Stimulated activated naive B cell treated with anti-CD40 and anti-IgM and Interleukin-4, amounts not matched to agents 10 μg/mL and 1 μg/mL and 100 μg/mL, for 72 hours (primary cell): ENCODE measurements at regions not wholly inside any gene's neighbourhood (a gene's known extent, or its start where the extent isn't known, plus 50 kb on each side); places are given as distances from the start of the nearest gene placed in this dataset.
A peak's percentile ranks its signal among the peaks of the same experiment; 100 is the strongest.

Experiments used
- ATAC-seq, 2 donors: fragments of 150-1000 bp; cut with Tn5 transposase; replicated peaks; 2 replicates each; pipeline ENCODE4 v1.10.0; 2021; ENCODE audit warnings: moderate library complexity in 1 of 2
- DNase-seq: peaks from one replicate; pipeline ENCODE4 v3.0.0; 2021
- H3K27ac Mint-ChIP-seq: one replicate; pipeline ENCODE4 v1.8.0; 2022; ENCODE audit warnings: mild to moderate bottlenecking, mixed read lengths
- H3K27me3 Mint-ChIP-seq, 2 donors: one replicate each; pipeline ENCODE4 v1.8.0; 2022; ENCODE audit warnings: mixed read lengths in 2 of 2
- H3K36me3 Mint-ChIP-seq, 2 donors: one replicate each; pipeline ENCODE4 v1.8.0; 2022; ENCODE audit warnings: mixed read lengths in 2 of 2, mild to moderate bottlenecking in 1 of 2
- H3K4me1 Mint-ChIP-seq, 2 donors: one replicate each; pipeline ENCODE4 v1.8.0; 2022; ENCODE audit warnings: mixed read lengths in 2 of 2, mild to moderate bottlenecking in 1 of 2
- H3K4me3 Mint-ChIP-seq, 2 donors: one replicate each; pipeline ENCODE4 v1.8.0; 2022; ENCODE audit warnings: mild to moderate bottlenecking in 2 of 2, mixed read lengths in 2 of 2, moderate library complexity in 1 of 2
- H3K9me3 Mint-ChIP-seq, 2 donors: one replicate each; pipeline ENCODE4 v1.8.0; 2022; ENCODE audit warnings: mixed read lengths in 2 of 2, mild to moderate bottlenecking in 1 of 2

DNA sequence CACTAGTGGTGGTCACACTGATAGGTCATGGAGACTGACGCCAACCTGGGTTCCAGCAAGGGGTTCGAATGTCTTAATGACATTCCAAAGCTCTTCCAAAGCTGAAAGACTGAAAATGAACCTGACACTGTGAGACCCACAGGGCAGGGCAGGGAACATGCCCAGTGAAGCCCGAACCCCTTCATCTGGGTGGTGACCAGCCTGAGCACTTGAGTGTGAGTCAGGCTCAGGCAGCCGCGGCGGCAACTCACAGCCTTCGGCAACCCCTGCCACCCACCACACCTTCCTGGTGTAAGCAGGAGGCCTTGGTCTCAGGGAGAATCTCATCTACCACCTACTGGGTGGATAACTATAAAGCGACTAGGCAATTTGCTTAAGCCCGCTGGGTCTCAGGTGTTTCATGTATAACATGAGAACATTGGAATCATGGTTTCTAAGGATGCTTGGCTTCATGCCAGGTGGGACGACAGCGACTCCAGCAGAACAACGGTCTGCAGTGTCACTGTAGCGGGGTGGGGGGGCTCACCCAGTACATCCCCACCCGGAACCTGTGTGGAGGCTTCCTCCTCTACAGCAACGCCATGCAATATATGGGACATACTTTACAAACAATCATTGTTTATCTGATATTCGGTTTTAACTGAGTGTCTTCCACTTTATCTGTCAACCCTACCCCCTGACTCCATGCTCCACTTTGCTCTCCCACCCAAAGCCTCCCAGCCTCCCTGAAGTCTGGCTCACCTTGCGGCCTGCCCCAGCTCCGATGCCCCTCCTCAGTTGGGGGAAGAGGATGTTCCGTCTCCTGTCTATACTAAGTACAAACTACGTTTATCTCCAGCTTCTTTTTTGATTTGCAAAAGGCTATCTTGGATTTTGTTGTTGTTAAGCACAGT is 125.0 kb upstream of the MEF2A start:
- Mint-ChIP-seq H3K4me3 (no peak overlapping the region), H3K27ac (no peak overlapping the region), H3K4me1 (peaks cover 47 to 73% of the 10 kb centered on the region in 2 donors)

DNA sequence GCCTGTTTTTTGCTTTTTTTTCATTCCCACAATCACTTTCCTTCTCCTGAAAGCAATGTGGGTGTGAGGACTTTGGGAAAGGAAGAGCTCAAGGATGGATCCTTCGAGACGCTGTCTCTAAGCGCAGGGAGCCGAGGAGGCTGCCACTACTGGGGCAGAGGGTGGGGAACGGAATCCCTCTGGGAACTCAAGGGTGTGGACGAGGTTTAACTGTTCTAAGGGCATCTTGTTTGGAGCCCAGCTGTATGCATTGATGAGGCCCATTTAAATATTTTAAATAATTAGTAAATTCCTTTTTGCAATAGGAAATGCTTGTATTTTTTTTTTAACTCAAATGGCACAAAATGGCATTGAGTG is 124.4 kb upstream of the MEF2A start:
- H3K9me3 Mint-ChIP-seq, result no peaks in the 10 kb centered on the region
- ATAC-seq (no peak), DNase-seq (no peak)
- no peak overlapping the region for H3K27ac Mint-ChIP-seq
- H3K27me3 Mint-ChIP-seq, result no peaks in the 10 kb centered on the region
- H3K4me3 Mint-ChIP-seq, result no peak overlapping the region
- H3K36me3 Mint-ChIP-seq, result no peaks in the 10 kb centered on the region
- H3K4me1 Mint-ChIP-seq, result peaks cover 46 to 68% of the 10 kb centered on the region in 2 donors

More for the DNA sequence above, 125.0 kb upstream of the MEF2A start:
- no peaks in the 10 kb centered on the region for H3K9me3 Mint-ChIP-seq
- ATAC-seq (no peak), DNase-seq (no peak)
- no peaks in the 10 kb centered on the region for H3K36me3 Mint-ChIP-seq
- no peaks in the 10 kb centered on the region for H3K27me3 Mint-ChIP-seq

- Mint-ChIP-seq H3K4me3 (no peak overlapping the region), H3K27ac (no peak overlapping the region), H3K27me3 (no peaks in the 10 kb centered on the region), H3K36me3 (no peaks in the 10 kb centered on the region), H3K4me1 (peaks cover 43 to 64% of the 10 kb centered on the region in 2 donors), H3K9me3 (no peaks in the 10 kb centered on the region)
- ATAC-seq (no peak), DNase-seq (no peak)
Observed at GRCh38 chr15:99441871-99442251, 123.9 kb upstream of the MEF2A start.

DNA sequence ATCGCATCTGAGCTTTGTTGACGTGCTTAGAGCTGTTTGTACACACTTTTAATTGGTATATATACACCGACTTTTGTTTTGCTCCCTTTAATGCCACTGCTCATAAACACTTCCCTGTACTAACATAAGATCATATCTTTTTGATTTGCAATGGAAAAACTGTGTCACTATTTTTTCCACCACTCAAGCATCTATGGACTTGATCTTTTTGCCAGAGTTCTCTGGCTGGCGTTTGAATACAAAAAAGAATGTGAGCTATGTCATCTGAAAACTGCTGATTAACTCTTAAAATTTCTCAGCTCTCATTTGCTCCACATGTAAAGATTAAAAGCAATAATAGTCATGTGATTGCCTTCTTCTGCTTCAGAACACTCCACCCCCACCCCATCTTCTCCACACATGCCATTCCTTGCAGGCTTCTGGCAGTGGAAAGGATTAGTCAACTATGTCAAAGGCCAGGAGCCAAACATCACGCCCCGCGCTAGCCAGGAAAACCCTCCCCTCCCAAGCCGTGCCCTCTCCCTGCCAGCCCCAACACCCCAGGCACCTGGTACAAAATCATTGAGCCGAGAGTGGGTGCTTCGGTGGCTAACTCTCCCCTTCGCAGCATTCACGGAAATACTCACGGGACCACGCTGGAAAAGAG is 123.4 kb upstream of the MEF2A start:
- DNase-seq (no peak), ATAC-seq (peak; percentile 51 to 59)
- H3K4me3 Mint-ChIP-seq, result peak overlapping the region; percentile 51 to 71
- H3K27me3 Mint-ChIP-seq, result no peaks in the 10 kb centered on the region
- H3K9me3 Mint-ChIP-seq, result no peaks in the 10 kb centered on the region
- H3K27ac Mint-ChIP-seq, result peak overlapping the region; percentile 75
- H3K36me3 Mint-ChIP-seq, result no peaks in the 10 kb centered on the region
- H3K4me1 Mint-ChIP-seq, result peaks cover 40 to 59% of the 10 kb centered on the region in 2 donors

DNA sequence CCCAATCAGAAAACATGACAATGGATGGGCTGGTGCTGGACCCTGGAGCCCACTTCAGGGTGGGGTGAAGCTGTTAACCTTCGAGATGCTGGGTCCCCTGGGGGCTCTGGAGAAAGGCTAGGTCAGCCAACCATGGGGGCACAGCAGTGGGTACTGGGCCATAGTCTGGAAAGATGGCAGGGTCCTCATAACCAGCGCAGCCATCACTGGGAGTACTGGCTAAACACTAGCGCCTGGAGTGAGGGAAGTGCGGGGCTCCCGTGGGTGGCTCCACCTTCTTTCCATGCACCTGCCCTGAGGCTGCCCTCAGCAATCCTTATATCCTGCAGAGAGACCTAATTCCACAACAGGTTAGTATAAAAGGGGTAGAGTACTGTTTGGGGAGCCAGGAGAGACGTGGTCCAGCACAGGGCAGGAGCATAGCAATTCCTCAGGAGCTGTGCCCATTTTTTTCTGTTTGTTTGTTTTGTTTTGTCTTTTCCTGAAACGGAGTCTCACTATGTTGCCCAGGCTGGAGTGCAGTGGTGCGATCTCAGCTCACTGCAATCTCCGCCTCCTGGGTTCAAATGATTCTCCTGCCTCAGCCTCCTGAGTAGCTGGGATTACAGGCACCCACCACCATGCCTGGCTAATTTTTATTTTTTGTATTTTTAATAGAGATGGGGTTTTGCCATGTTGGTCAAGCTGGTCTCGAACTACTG is 122.6 kb upstream of the MEF2A start:
- peak overlapping the region; percentile 51 to 71 for H3K4me3 Mint-ChIP-seq
- no peak for DNase-seq
- H3K27me3 Mint-ChIP-seq, result no peaks in the 10 kb centered on the region
- peak overlapping the region; percentile 75 for H3K27ac Mint-ChIP-seq
- H3K9me3 Mint-ChIP-seq, result no peaks in the 10 kb centered on the region
- H3K4me1 Mint-ChIP-seq, result peaks cover 45 to 62% of the 10 kb centered on the region in 2 donors
- no peak for ATAC-seq
- H3K36me3 Mint-ChIP-seq, result no peaks in the 10 kb centered on the region

GRCh38 chr15:99443768-99444446 is 121.9 kb upstream of the MEF2A start:
- Mint-ChIP-seq H3K27ac (peak overlapping the region; percentile 86), H3K36me3 (no peaks in the 10 kb centered on the region), H3K4me1 (peaks cover 48 to 62% of the 10 kb centered on the region in 2 donors), H3K4me3 (peak overlapping the region; percentile 36 to 66), H3K27me3 (no peaks in the 10 kb centered on the region), H3K9me3 (no peaks in the 10 kb centered on the region)
- ATAC-seq (peak; percentile 47 to 53), DNase-seq (no peak)

GRCh38 chr15:99445272-99445850 is 120.4 kb upstream of the MEF2A start:
- Mint-ChIP-seq H3K4me1 (peaks cover 48 to 65% of the 10 kb centered on the region in 2 donors), H3K27me3 (no peaks in the 10 kb centered on the region)

GRCh38 chr15:99446565-99447496 is 119.0 kb upstream of the MEF2A start:
- Mint-ChIP-seq H3K9me3 (no peaks in the 10 kb centered on the region), H3K4me1 (peaks cover 53 to 70% of the 10 kb centered on the region in 2 donors), H3K27ac (peak overlapping the region; percentile 37), H3K36me3 (no peaks in the 10 kb centered on the region), H3K27me3 (no peaks in the 10 kb centered on the region), H3K4me3 (no peak overlapping the region)
- no peak for ATAC-seq
- DNase-seq, result no peak

More at GRCh38 chr15:99445272-99445850, 120.4 kb upstream of the MEF2A start:
- Mint-ChIP-seq H3K9me3 (no peaks in the 10 kb centered on the region), H3K27ac (no peak overlapping the region), H3K36me3 (no peaks in the 10 kb centered on the region), H3K4me3 (no peak overlapping the region)
- ATAC-seq, result no peak
- DNase-seq, result no peak

DNA sequence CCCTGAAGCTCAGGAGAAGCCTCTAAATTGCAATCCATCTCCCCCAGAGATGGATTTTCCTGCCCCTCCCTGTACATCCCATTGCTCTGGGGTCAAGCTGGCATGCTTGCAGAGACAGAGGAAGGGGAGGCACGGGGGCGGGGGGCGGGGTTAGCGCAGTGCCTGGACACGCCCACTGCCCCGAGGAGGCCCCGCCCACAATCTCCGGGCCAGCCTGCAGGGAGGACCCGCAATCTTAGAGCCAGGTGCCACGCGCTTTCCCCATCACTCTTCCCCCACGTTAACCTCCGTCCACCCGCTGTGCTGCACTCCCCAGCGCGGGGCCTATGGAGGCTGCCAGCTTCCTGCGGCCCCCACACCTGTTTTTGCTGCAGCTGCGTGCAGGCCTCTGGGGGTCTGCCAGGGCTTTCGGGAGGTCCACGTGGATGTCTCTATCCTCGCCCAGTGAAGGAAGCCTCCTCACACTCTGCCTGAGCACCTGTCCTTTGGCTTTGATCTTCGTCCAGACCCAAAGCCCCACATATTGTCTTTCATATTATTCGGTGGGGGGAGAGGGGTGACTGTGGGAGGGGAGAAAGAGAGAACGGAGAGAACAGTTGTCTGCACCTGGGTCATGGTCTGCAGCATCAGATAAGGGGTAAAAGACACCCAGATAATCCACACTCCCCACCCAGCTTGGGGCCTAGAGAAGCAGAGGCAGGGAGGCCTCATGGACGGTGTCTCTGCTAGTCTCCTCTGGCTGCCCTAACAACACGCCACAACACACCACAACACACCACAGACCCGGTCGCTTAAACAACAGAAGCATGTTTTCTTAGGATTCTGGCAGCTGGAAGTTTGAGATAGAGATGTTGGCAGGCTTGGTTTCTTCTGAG is 118.0 kb upstream of the MEF2A start:
- peak; percentile 18 to 35 for ATAC-seq
- no peak for DNase-seq
- Mint-ChIP-seq H3K36me3 (no peaks in the 10 kb centered on the region), H3K4me1 (peaks cover 54 to 70% of the 10 kb centered on the region in 2 donors), H3K27ac (peak overlapping the region; percentile 83), H3K4me3 (peak overlapping the region; percentile 29 to 75), H3K9me3 (no peaks in the 10 kb centered on the region), H3K27me3 (no peaks in the 10 kb centered on the region)

- peaks cover 57 to 72% of the 10 kb centered on the region in 2 donors for H3K4me1 Mint-ChIP-seq
- no peak overlapping the region for H3K4me3 Mint-ChIP-seq
Observed at GRCh38 chr15:99449514-99449913, 116.3 kb upstream of the MEF2A start.

DNA sequence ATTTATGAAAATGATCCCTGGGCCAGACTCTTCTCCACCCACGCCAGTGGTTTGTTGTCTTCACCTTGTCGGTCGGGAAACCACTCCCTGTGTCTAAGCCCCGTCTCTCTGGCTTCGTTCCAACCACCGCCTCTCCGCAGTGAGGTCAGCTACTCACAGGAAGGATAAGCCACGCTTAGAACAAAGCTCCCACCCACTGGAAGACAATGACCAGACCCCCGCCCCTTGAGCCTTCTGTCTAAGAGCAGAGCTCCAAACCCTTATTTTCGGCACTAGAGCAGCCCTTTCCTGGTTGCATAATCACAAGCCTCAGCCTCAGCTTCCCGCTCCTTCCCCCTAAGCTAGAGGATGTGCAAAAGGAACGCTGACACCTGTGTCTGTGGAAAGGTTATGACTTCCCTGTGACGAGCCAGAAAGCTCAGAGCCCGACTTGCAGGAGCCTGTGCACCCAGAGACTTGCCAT is 114.9 kb upstream of the MEF2A start:
- H3K27ac Mint-ChIP-seq, result peak overlapping the region; percentile 77

More at GRCh38 chr15:99449514-99449913, 116.3 kb upstream of the MEF2A start:
- DNase-seq (no peak), ATAC-seq (no peak)
- Mint-ChIP-seq H3K9me3 (no peaks in the 10 kb centered on the region), H3K27me3 (no peaks in the 10 kb centered on the region), H3K36me3 (no peaks in the 10 kb centered on the region), H3K27ac (no peak overlapping the region)

GRCh38 chr15:99451484-99451883 is 114.3 kb upstream of the MEF2A start:
- H3K27ac Mint-ChIP-seq, result peak overlapping the region; percentile 85
- H3K36me3 Mint-ChIP-seq, result no peaks in the 10 kb centered on the region
- ATAC-seq, result no peak
- no peaks in the 10 kb centered on the region for H3K27me3 Mint-ChIP-seq
- H3K4me3 Mint-ChIP-seq, result no peak overlapping the region
- no peak for DNase-seq
- H3K4me1 Mint-ChIP-seq, result peaks cover 57 to 73% of the 10 kb centered on the region in 2 donors
- no peaks in the 10 kb centered on the region for H3K9me3 Mint-ChIP-seq

More for the DNA sequence above, 114.9 kb upstream of the MEF2A start:
- H3K4me1 Mint-ChIP-seq, result peaks cover 58 to 73% of the 10 kb centered on the region in 2 donors
- H3K27me3 Mint-ChIP-seq, result no peaks in the 10 kb centered on the region
- H3K9me3 Mint-ChIP-seq, result no peaks in the 10 kb centered on the region
- H3K4me3 Mint-ChIP-seq, result peak overlapping the region; percentile 25 to 57
- H3K36me3 Mint-ChIP-seq, result no peaks in the 10 kb centered on the region
- DNase-seq (no peak), ATAC-seq (peak; percentile 2 to 13)
